A673 (cell line): ENCODE measurements at regions not wholly inside any gene's neighbourhood (a gene's known extent, or its start where the extent isn't known, plus 50 kb on each side); places are given as distances from the start of the nearest gene placed in this dataset.

Experiments
- EZH2 ChIP-seq: fragments of 200-600 bp; sonication (generic); IDR thresholded peaks from 2 replicates; pipeline ENCODE4 v1.6.1; 2017; ENCODE audit warnings: borderline replicate concordance, low read depth, mild to moderate bottlenecking, mixed read lengths, antibody characterized with exemption, low read length; ENCODE audit not compliant: poor library complexity, severe bottlenecking
- TF ChIP-seq, protein P1 (sequence below): fragments of 300-800, 200-600 bp; sonication (generic); conservative IDR thresholded peaks from 2 replicates; pipeline ENCODE4 v1.5.1; 2017; ENCODE audit warnings: low read depth, mild to moderate bottlenecking, antibody characterized with exemption, low read length, moderate library complexity, mixed read lengths

DNA sequence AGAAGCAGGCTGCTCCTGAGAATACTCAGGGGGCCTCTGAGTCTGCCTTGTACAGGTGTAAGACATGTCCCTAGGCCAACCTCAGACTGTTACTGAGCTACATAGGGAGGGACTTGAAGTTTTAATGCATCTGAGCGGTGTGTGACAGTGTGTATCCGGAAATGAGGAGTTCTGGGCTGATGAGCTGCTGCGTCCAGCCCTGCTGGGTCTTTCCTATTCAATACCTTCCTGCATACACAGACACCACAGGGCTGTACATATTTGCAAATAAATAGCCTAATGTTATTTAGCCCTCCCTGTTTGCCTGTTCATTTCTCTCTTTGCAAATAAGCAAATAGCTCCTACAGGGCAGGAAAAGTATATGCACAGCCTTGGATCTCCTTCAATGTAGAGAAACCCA lies 134.7 kb upstream of the KIRREL3 start:
- TF ChIP-seq, protein P1, sequence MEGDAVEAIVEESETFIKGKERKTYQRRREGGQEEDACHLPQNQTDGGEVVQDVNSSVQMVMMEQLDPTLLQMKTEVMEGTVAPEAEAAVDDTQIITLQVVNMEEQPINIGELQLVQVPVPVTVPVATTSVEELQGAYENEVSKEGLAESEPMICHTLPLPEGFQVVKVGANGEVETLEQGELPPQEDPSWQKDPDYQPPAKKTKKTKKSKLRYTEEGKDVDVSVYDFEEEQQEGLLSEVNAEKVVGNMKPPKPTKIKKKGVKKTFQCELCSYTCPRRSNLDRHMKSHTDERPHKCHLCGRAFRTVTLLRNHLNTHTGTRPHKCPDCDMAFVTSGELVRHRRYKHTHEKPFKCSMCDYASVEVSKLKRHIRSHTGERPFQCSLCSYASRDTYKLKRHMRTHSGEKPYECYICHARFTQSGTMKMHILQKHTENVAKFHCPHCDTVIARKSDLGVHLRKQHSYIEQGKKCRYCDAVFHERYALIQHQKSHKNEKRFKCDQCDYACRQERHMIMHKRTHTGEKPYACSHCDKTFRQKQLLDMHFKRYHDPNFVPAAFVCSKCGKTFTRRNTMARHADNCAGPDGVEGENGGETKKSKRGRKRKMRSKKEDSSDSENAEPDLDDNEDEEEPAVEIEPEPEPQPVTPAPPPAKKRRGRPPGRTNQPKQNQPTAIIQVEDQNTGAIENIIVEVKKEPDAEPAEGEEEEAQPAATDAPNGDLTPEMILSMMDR, result no peak
- TF ChIP-seq EZH2, result no peak
